ENCODE measurements at regions not wholly inside any gene's neighbourhood (a gene's known extent, or its start where the extent isn't known, plus 50 kb on each side); places are given as distances from the start of the nearest gene placed in this dataset.
A peak's percentile ranks its signal among the peaks of the same experiment; 100 is the strongest.

- ATAC-seq (no peak), DNase-seq (ENCODE audit: low spot score) (no peak)
- no peaks in the 10 kb centered on the region for H3K27me3 ChIP-seq (ENCODE audit: insufficient read depth)
- no peaks in the 10 kb centered on the region for H4K20me1 ChIP-seq (replicated peaks; ENCODE audit: insufficient read depth)
- H3K4me3 ChIP-seq, result no peak overlapping the region
- Mint-ChIP-seq H3K9me3 (no peaks in the 10 kb centered on the region), H3K27ac (no peak overlapping the region), H3K27me3 (ENCODE audit: insufficient read depth, low read depth, poor library complexity) (no peaks in the 10 kb centered on the region), H3K4me3 (no peak overlapping the region), H3K36me3 (ENCODE audit: low read depth) (no peaks in the 10 kb centered on the region), H3K4me1 (no peaks in the 10 kb centered on the region; the same call in 1 of the 3 replicates)
- no peak overlapping the region for H3K4me2 ChIP-seq
- no peaks in the 10 kb centered on the region for H3F3A ChIP-seq (replicated peaks; ENCODE audit: low read depth)
- TF ChIP-seq NANOG (IDR thresholded peaks at IDR 0.05; ENCODE audit: borderline replicate concordance) (no peak), POLR2AphosphoS5 (IDR thresholded peaks at IDR 0.05; ENCODE audit: low read depth) (no peak), EZH2phosphoT487 (IDR thresholded peaks at IDR 0.05; ENCODE audit: unreplicated experiment) (no peak), ZNF331 (CRISPR knock-in tag; IDR thresholded peaks at IDR 0.05; ENCODE audit: low read depth) (no peak), CTCF (conservative IDR thresholded peaks at IDR 0.05; ENCODE audit: low read depth in 2 of 2) (no peak), ZNF114 (CRISPR knock-in tag; IDR thresholded peaks at IDR 0.05) (no peak), ETS1 (IDR thresholded peaks at IDR 0.05) (no peak)
- no peaks in the 10 kb centered on the region for H3K36me3 ChIP-seq (ENCODE audit: insufficient read depth)
- peak overlapping the region; percentile 43; the same call in 1 of the 2 replicates for H2AFZ ChIP-seq
- no peak overlapping the region for H3K27ac ChIP-seq (ENCODE audit: low read depth)
- peaks cover 2% of the 10 kb centered on the region; the same call in 1 of the 2 replicates for H3K9me2 ChIP-seq (ENCODE audit: insufficient read depth)
- no peaks in the 10 kb centered on the region for H3K79me2 ChIP-seq (replicated peaks; ENCODE audit: insufficient read depth)
- H3K4me1 ChIP-seq (ENCODE audit: insufficient read depth), result peaks cover 3% of the 10 kb centered on the region; the same call in 1 of the 2 replicates
Measured at GRCh38 chr6:95877480-95877879, 138.3 kb upstream of the FUT9 start.

- Histone ChIP-seq H3K4me1 (ENCODE audit: insufficient read depth) (peaks cover 3% of the 10 kb centered on the region; the same call in 1 of the 2 replicates), H3K9me2 (ENCODE audit: insufficient read depth) (no peaks in the 10 kb centered on the region), H2AFZ (no peak overlapping the region), H3K27ac (ENCODE audit: low read depth) (no peak overlapping the region), H3F3A (replicated peaks; ENCODE audit: low read depth) (no peaks in the 10 kb centered on the region), H3K4me2 (no peak overlapping the region), H3K79me2 (replicated peaks; ENCODE audit: insufficient read depth) (no peaks in the 10 kb centered on the region), H3K36me3 (ENCODE audit: insufficient read depth) (no peaks in the 10 kb centered on the region), H3K27me3 (ENCODE audit: insufficient read depth) (no peaks in the 10 kb centered on the region), H4K20me1 (replicated peaks; ENCODE audit: insufficient read depth) (no peaks in the 10 kb centered on the region), H3K4me3 (no peak overlapping the region)
- H3K4me1 Mint-ChIP-seq, result no peaks in the 10 kb centered on the region; the same call in 1 of the 3 replicates
- no peaks in the 10 kb centered on the region for H3K27me3 Mint-ChIP-seq (ENCODE audit: insufficient read depth, low read depth, poor library complexity)
- H3K27ac Mint-ChIP-seq, result no peak overlapping the region
- no peak overlapping the region for H3K4me3 Mint-ChIP-seq
- H3K9me3 Mint-ChIP-seq, result no peaks in the 10 kb centered on the region
- ATAC-seq (no peak), DNase-seq (ENCODE audit: low spot score) (no peak)
- no peaks in the 10 kb centered on the region for H3K36me3 Mint-ChIP-seq (ENCODE audit: low read depth)
- TF ChIP-seq EZH2phosphoT487 (IDR thresholded peaks at IDR 0.05; ENCODE audit: unreplicated experiment) (no peak), ETS1 (IDR thresholded peaks at IDR 0.05) (no peak), NANOG (IDR thresholded peaks at IDR 0.05; ENCODE audit: borderline replicate concordance) (no peak), ZNF331 (CRISPR knock-in tag; IDR thresholded peaks at IDR 0.05; ENCODE audit: low read depth) (no peak), JUNB (IDR thresholded peaks at IDR 0.05; ENCODE audit: unreplicated experiment) (no peak), ZNF114 (CRISPR knock-in tag; IDR thresholded peaks at IDR 0.05) (no peak), STAT1 (IDR thresholded peaks at IDR 0.05; ENCODE audit: unreplicated experiment) (no peak), POLR2AphosphoS5 (IDR thresholded peaks at IDR 0.05; ENCODE audit: low read depth) (no peak), CTCF (conservative IDR thresholded peaks at IDR 0.05; ENCODE audit: low read depth in 2 of 2) (no peak), REST (IDR thresholded peaks at IDR 0.05; ENCODE audit: unreplicated experiment) (no peak)
Measured at GRCh38 chr6:95879856-95880255, 135.9 kb upstream of the FUT9 start.
